ENCODE measurements at regions not wholly inside any gene's neighbourhood (a gene's known extent, or its start where the extent isn't known, plus 50 kb on each side); places are given as distances from the start of the nearest gene placed in this dataset.

- no peak for TF ChIP-seq CTCF (IDR thresholded peaks at IDR 0.05 in 4 of 5, conservative IDR thresholded peaks at IDR 0.05 in 1 of 5)
- TF ChIP-seq POLR2A (IDR thresholded peaks at IDR 0.05), result no peak
Observed at GRCh38 chr9:79073201-79073600, 498.6 kb upstream of the TLE4 start.

All from gastrocnemius medialis (tissue), 4 donors.